Nephron progenitor cell (in vitro differentiated cells): ENCODE measurements at regions not wholly inside any gene's neighbourhood (a gene's known extent, or its start where the extent isn't known, plus 50 kb on each side); places are given as distances from the start of the nearest gene placed in this dataset.

ENCODE experiments used
- DNase-seq: peaks from one replicate; pipeline ENCODE4 v3.0.0; 2021
- H3K27ac Mint-ChIP-seq: 2 replicates; pipeline ENCODE4 v1.8.0; 2021; ENCODE audit warnings: mild to moderate bottlenecking, moderate library complexity, mixed read lengths
- H3K27me3 Mint-ChIP-seq: 2 replicates; pipeline ENCODE4 v1.8.0; 2021; ENCODE audit warnings: mild to moderate bottlenecking, low read depth, mixed read lengths; ENCODE audit not compliant: poor library complexity
- H3K36me3 Mint-ChIP-seq: 2 replicates; pipeline ENCODE4 v1.8.0; 2021; ENCODE audit warnings: low read depth, mixed read lengths
- H3K4me1 Mint-ChIP-seq: 2 replicates; pipeline ENCODE4 v1.8.0; 2021; ENCODE audit warnings: mixed read lengths
- H3K4me3 Mint-ChIP-seq: 2 replicates; pipeline ENCODE4 v1.8.0; 2021; ENCODE audit warnings: mild to moderate bottlenecking, moderate library complexity, mixed read lengths
- H3K9me3 Mint-ChIP-seq: 2 replicates; pipeline ENCODE4 v1.8.0; 2021; ENCODE audit warnings: mild to moderate bottlenecking, moderate library complexity, mixed read lengths
- CTCF ChIP-seq: fragments of 200-600 bp; sonication (generic); IDR thresholded peaks from 2 replicates; pipeline ENCODE4 v1.5.0; 2021; ENCODE audit warnings: antibody characterized with exemption

GRCh38 chr13:79995334-79995733 lies 345.6 kb downstream of the SPRY2 start:
- no peak for DNase-seq
- Mint-ChIP-seq H3K9me3 (peaks cover 8% of the 10 kb centered on the region), H3K4me1 (peaks cover 23% of the 10 kb centered on the region), H3K27me3 (no peaks in the 10 kb centered on the region), H3K36me3 (no peaks in the 10 kb centered on the region), H3K4me3 (no peak overlapping the region), H3K27ac (no peak overlapping the region)
- no peak for TF ChIP-seq CTCF

- TF ChIP-seq CTCF: no peak
- peaks cover 27% of the 10 kb centered on the region for H3K4me1 Mint-ChIP-seq
- H3K4me3 Mint-ChIP-seq: no peak overlapping the region
- no peak for DNase-seq
- no peaks in the 10 kb centered on the region for H3K36me3 Mint-ChIP-seq
- H3K9me3 Mint-ChIP-seq: peaks cover 11% of the 10 kb centered on the region
- no peaks in the 10 kb centered on the region for H3K27me3 Mint-ChIP-seq
- no peak overlapping the region for H3K27ac Mint-ChIP-seq
Observed at GRCh38 chr13:79992111-79992510, 348.8 kb downstream of the SPRY2 start.

GRCh38 chr13:79990048-79990447 lies 350.9 kb downstream of the SPRY2 start:
- Mint-ChIP-seq H3K27me3 (no peaks in the 10 kb centered on the region), H3K4me3 (no peak overlapping the region), H3K36me3 (no peaks in the 10 kb centered on the region), H3K27ac (no peak overlapping the region), H3K4me1 (peaks cover 19% of the 10 kb centered on the region), H3K9me3 (peaks cover 11% of the 10 kb centered on the region)
- TF ChIP-seq CTCF: no peak
- no peak for DNase-seq

GRCh38 chr13:79989217-79989661 lies 351.7 kb downstream of the SPRY2 start:
- Mint-ChIP-seq H3K4me1 (peaks cover 15% of the 10 kb centered on the region), H3K36me3 (no peaks in the 10 kb centered on the region), H3K27ac (no peak overlapping the region), H3K4me3 (no peak overlapping the region), H3K9me3 (peaks cover 11% of the 10 kb centered on the region), H3K27me3 (no peaks in the 10 kb centered on the region)
- no peak for TF ChIP-seq CTCF
- DNase-seq: no peak

GRCh38 chr13:79988573-79988972 lies 352.4 kb downstream of the SPRY2 start:
- Mint-ChIP-seq H3K36me3 (no peaks in the 10 kb centered on the region), H3K27me3 (no peaks in the 10 kb centered on the region), H3K27ac (no peak overlapping the region), H3K4me1 (peaks cover 15% of the 10 kb centered on the region), H3K9me3 (peaks cover 11% of the 10 kb centered on the region), H3K4me3 (no peak overlapping the region)
- no peak for DNase-seq
- no peak for TF ChIP-seq CTCF

- no peak for DNase-seq
- no peak overlapping the region for H3K4me3 Mint-ChIP-seq
- peaks cover 15% of the 10 kb centered on the region for H3K4me1 Mint-ChIP-seq
- no peaks in the 10 kb centered on the region for H3K27me3 Mint-ChIP-seq
- peaks cover 3% of the 10 kb centered on the region for H3K36me3 Mint-ChIP-seq
- no peak overlapping the region for H3K27ac Mint-ChIP-seq
- no peak for TF ChIP-seq CTCF
- H3K9me3 Mint-ChIP-seq: peaks cover 15% of the 10 kb centered on the region
Observed at GRCh38 chr13:79987761-79988160, 353.2 kb downstream of the SPRY2 start.
